IMR-90 (cell line): ENCODE measurements at regions not wholly inside any gene's neighbourhood (a gene's known extent, or its start where the extent isn't known, plus 50 kb on each side); places are given as distances from the start of the nearest gene placed in this dataset.

Source experiments
- ATAC-seq: fragments of 200-7000 bp; cut with Tn5 transposase; 2 replicates; pipeline ENCODE4 v1.9.1; 2020; ENCODE audit warnings: low read depth, mild to moderate bottlenecking, moderate library complexity
- BruUV-seq: library from RNA; stranded (reverse); fragments of 400-500 nt; replicated peaks from 2 replicates; lab custom pipeline; 2021; lab: Mats Ljungman, UMichigan
- CTCF ChIA-PET: fragments of 300-600 bp; formaldehyde crosslinking; extraction: SDS; loops from one replicate; lab custom pipeline; 2021; ENCODE audit warnings: antibody characterized with exemption; lab: Yijun Ruan, JAX
- POLR2A ChIA-PET: fragments of 300-600 bp; sonication (Branson Sonifier 250); formaldehyde crosslinking; loops from one replicate; lab custom pipeline; 2022; ENCODE audit warnings: antibody characterized with exemption; ENCODE audit not compliant: unreplicated experiment; lab: Charles Lee
- DNase-seq: peaks from one replicate; pipeline ENCODE4 v3.0.0; 2013
- H2AFZ ChIP-seq: replicated peaks from 2 replicates; pipeline ENCODE3; 2013; ENCODE audit warnings: low read length, mild to moderate bottlenecking; ENCODE audit not compliant: poor library complexity
- H2AK5ac ChIP-seq: 2 replicates; pipeline ENCODE4 v1.6.1; 2013; ENCODE audit warnings: low read depth, low read length, inconsistent platforms
- H2AK9ac ChIP-seq: replicated peaks from 2 replicates; pipeline ENCODE3; 2013; ENCODE audit warnings: mild to moderate bottlenecking, low read depth, low read length, moderate library complexity; ENCODE audit not compliant: poor library complexity
- H2BK120ac ChIP-seq: 2 replicates; pipeline ENCODE4 v1.6.1; 2013; ENCODE audit warnings: low read depth, low read length, inconsistent platforms
- H2BK15ac ChIP-seq: 3 replicates; pipeline ENCODE4 v1.6.1; 2013; ENCODE audit warnings: low read depth, low read length, inconsistent platforms
- H2BK20ac ChIP-seq: 2 replicates; pipeline ENCODE4 v1.6.1; 2013; ENCODE audit warnings: low read depth, mild to moderate bottlenecking, inconsistent platforms, low read length, moderate library complexity
- H2BK5ac ChIP-seq: 2 replicates; pipeline ENCODE4 v1.6.1; 2013; ENCODE audit warnings: mild to moderate bottlenecking, low read depth, low read length, inconsistent platforms; ENCODE audit not compliant: poor library complexity, severe bottlenecking
- H3K14ac ChIP-seq: replicated peaks from 2 replicates; pipeline ENCODE4 v1.6.1; 2013; ENCODE audit warnings: low read depth, low read length, inconsistent platforms
- H3K18ac ChIP-seq: 2 replicates; pipeline ENCODE4 v1.6.1; 2013; ENCODE audit warnings: low read depth, low read length, control low read depth
- H3K23ac ChIP-seq: 2 replicates; pipeline ENCODE4 v1.6.1; 2013; ENCODE audit warnings: low read depth, low read length, inconsistent platforms
- H3K27ac ChIP-seq: 2 replicates; pipeline ENCODE4 v1.5.1; 2013; ENCODE audit warnings: mild to moderate bottlenecking, control low read depth, low read length; ENCODE audit not compliant: insufficient read depth
- H3K27me3 ChIP-seq: 2 replicates; pipeline ENCODE4 v1.6.1; 2013; ENCODE audit warnings: low read length; ENCODE audit not compliant: control insufficient read depth, insufficient read depth
- H3K36me3 ChIP-seq: 2 replicates; pipeline ENCODE4 v1.6.1; 2013; ENCODE audit warnings: low read length, mixed read lengths; ENCODE audit not compliant: control insufficient read depth, insufficient read depth
- H3K4ac ChIP-seq: 2 replicates; pipeline ENCODE4 v1.6.1; 2013; ENCODE audit warnings: low read depth, low read length, inconsistent platforms
- H3K4me1 ChIP-seq: 2 replicates; pipeline ENCODE4 v1.6.1; 2013; ENCODE audit warnings: low read length, mixed read lengths; ENCODE audit not compliant: control insufficient read depth, insufficient read depth
- H3K4me2 ChIP-seq: 2 replicates; pipeline ENCODE4 v1.6.1; 2013; ENCODE audit warnings: low read depth, mild to moderate bottlenecking, control low read depth, low read length, moderate library complexity
- H3K4me3 ChIP-seq: 2 replicates; pipeline ENCODE4 v1.5.1; 2013; ENCODE audit warnings: low read depth, mild to moderate bottlenecking, control low read depth, low read length, moderate library complexity; ENCODE audit not compliant: insufficient read depth
- H3K56ac ChIP-seq: 2 replicates; pipeline ENCODE4 v1.6.1; 2013; ENCODE audit warnings: low read length, inconsistent platforms; ENCODE audit not compliant: insufficient read depth; ENCODE audit errors: extremely low read depth
- H3K79me1 ChIP-seq, 2 experiments: 2 replicates each; pipeline ENCODE4 v1.6.1; 2013; ENCODE audit warnings: low read length in 2 of 2, inconsistent platforms in 1 of 2, low read depth in 1 of 2
- H3K9ac ChIP-seq: 2 replicates; pipeline ENCODE4 v1.6.1; 2013; ENCODE audit warnings: low read depth, low read length, control low read depth
- H3K9me1 ChIP-seq: 2 replicates; pipeline ENCODE4 v1.6.1; 2013; ENCODE audit warnings: low read length, inconsistent platforms; ENCODE audit not compliant: insufficient read depth
- H3K9me3 ChIP-seq: 2 replicates; pipeline ENCODE4 v1.6.1; 2013; ENCODE audit warnings: low read length; ENCODE audit not compliant: control insufficient read depth, insufficient read depth
- H4K20me1 ChIP-seq: 2 replicates; pipeline ENCODE4 v1.6.1; 2013; ENCODE audit warnings: low read length, inconsistent platforms; ENCODE audit not compliant: insufficient read depth
- H4K5ac ChIP-seq: 2 replicates; pipeline ENCODE4 v1.6.1; 2013; ENCODE audit warnings: mild to moderate bottlenecking, low read depth, low read length, control low read depth
- H4K8ac ChIP-seq, 2 experiments: 2 replicates each; pipeline ENCODE4 v1.6.1; 2013; ENCODE audit warnings: low read depth in 2 of 2, low read length in 2 of 2, control low read depth in 1 of 2, inconsistent platforms in 1 of 2
- H4K91ac ChIP-seq: 2 replicates; pipeline ENCODE4 v1.6.1; 2013; ENCODE audit warnings: low read depth, low read length, inconsistent platforms; ENCODE audit not compliant: insufficient read depth
- BHLHE40 ChIP-seq: fragments of 150-350 bp; IDR thresholded peaks from 2 replicates; pipeline ENCODE4 v1.6.1; 2016; ENCODE audit warnings: mild to moderate bottlenecking, low read depth, low read length
- CEBPB ChIP-seq: IDR thresholded peaks from 2 replicates; pipeline ENCODE4 v1.6.1; 2012; ENCODE audit warnings: low read depth, low read length, improper control_type of control experiment
- CHD1 ChIP-seq: IDR thresholded peaks from 2 replicates; pipeline ENCODE4 v1.6.1; 2012; ENCODE audit warnings: low read depth, low read length, improper control_type of control experiment
- FOS ChIP-seq: fragments of 150-350 bp; IDR thresholded peaks from 2 replicates; pipeline ENCODE4 v1.6.1; 2016; ENCODE audit warnings: low read depth, low read length
- MAFK ChIP-seq: IDR thresholded peaks from 2 replicates; pipeline ENCODE4 v1.6.1; 2012; ENCODE audit warnings: low read depth, low read length, improper control_type of control experiment
- MAZ ChIP-seq: IDR thresholded peaks from 2 replicates; pipeline ENCODE4 v1.6.1; 2012; ENCODE audit warnings: low read depth, mild to moderate bottlenecking, low read length, improper control_type of control experiment, moderate library complexity, borderline replicate concordance
- MXI1 ChIP-seq: IDR thresholded peaks from 2 replicates; pipeline ENCODE4 v1.6.1; 2012; ENCODE audit warnings: low read depth, mild to moderate bottlenecking, low read length, moderate library complexity, borderline replicate concordance
- NFE2L2 ChIP-seq: fragments of 150-350 bp; IDR thresholded peaks from 2 replicates; pipeline ENCODE4 v1.6.1; 2016; ENCODE audit warnings: low read depth, mild to moderate bottlenecking, low read length
- POLR2A ChIP-seq: IDR thresholded peaks from 2 replicates; pipeline ENCODE4 v1.6.1; 2012; ENCODE audit warnings: mild to moderate bottlenecking, low read depth, low read length
- RAD21 ChIP-seq: IDR thresholded peaks from 2 replicates; pipeline ENCODE4 v1.6.1; 2012; ENCODE audit warnings: low read length, improper control_type of control experiment
- RCOR1 ChIP-seq: IDR thresholded peaks from 2 replicates; pipeline ENCODE4 v1.6.1; 2012; ENCODE audit warnings: mild to moderate bottlenecking, low read length, improper control_type of control experiment; ENCODE audit not compliant: insufficient replicate concordance
- RFX5 ChIP-seq: IDR thresholded peaks from 2 replicates; pipeline ENCODE4 v1.8.0; 2012; ENCODE audit warnings: low read depth, mild to moderate bottlenecking, low read length, moderate library complexity
- SMC3 ChIP-seq: fragments of 150-350 bp; IDR thresholded peaks from 2 replicates; pipeline ENCODE4 v1.6.1; 2016; ENCODE audit warnings: low read depth, mild to moderate bottlenecking, antibody characterized with exemption, low read length, moderate library complexity
- USF2 ChIP-seq: fragments of 150-350 bp; IDR thresholded peaks from 2 replicates; pipeline ENCODE4 v1.6.1; 2017; ENCODE audit warnings: mild to moderate bottlenecking, antibody characterized with exemption, low read length, low read depth
- WGBS, 2 experiments: methylation state at CpG; one replicate each; pipeline versions ENCODE4 v1.1.5 to v1.1.7; 2013; ENCODE audit warnings: missing lambda C conversion rate in 2 of 2; ENCODE audit not compliant: insufficient read length in 1 of 2; ENCODE audit errors: extremely low coverage in 2 of 2; 5-methylcytosine and 5-hydroxymethylcytosine counted together
- dilution Hi-C: fragments of 300-500 bp; cut with HindIII; formaldehyde crosslinking; loops from one replicate; pipeline ENCODE4 v1.14.3; 2018; ENCODE audit warnings: low sequenced_read_pairs; ENCODE audit not compliant: unreplicated experiment
- in situ Hi-C: fragments of 300-500 bp; cut with MboI; formaldehyde crosslinking; loops from 3 replicates; pipeline ENCODE4 v1.14.3; 2019; ENCODE audit warnings: low sequenced_read_pairs, inconsistent platforms, mixed read lengths
- intact Hi-C: fragments of 100-400 bp; cut with micrococcal nuclease; formaldehyde crosslinking; loops from 2 replicates; pipeline ENCODE4 v1.10.0; 2022
- TF ChIP-seq, protein P1 (sequence below): fragments of 150-350 bp; IDR thresholded peaks from 2 replicates; pipeline ENCODE4 v1.6.1; 2016; ENCODE audit warnings: low read depth, mild to moderate bottlenecking, low read length, moderate library complexity, borderline replicate concordance
- TF ChIP-seq, protein P2 (sequence below): conservative IDR thresholded peaks from 2 replicates; pipeline ENCODE4 v1.5.1; 2012; ENCODE audit warnings: mild to moderate bottlenecking, low read depth, low read length, improper control_type of control experiment

DNA sequence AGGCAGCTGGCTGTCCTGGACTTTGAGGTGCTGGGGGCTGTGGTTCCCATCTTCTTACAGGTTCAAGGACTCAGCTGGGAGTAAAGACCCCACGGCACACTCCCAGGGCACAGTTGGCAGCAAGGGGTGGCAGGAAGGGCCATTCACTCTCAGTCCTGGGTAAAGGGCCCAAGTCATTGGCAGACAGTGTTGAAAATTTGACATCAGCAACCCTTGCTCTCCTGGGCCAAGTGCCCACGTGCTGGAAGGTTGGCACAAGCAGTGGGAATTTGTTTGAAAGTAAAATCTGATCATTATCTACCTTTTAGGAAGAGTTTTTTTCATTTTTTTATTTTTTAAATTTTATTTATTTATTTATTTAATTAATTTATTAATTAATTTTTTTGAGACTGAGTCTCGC lies 241.6 kb upstream of the MKI67 start:
- Histone ChIP-seq H3K36me3 (no peaks in the 10 kb centered on the region), H3K9me1 (no peaks in the 10 kb centered on the region), H3K4me2 (no peak overlapping the region), H3K14ac (no peak overlapping the region), H2AFZ (no peak overlapping the region), H3K9me3 (peaks cover 38% of the 10 kb centered on the region), H3K9ac (no peak overlapping the region), H2BK5ac (no peak overlapping the region), H3K18ac (no peak overlapping the region), H4K5ac (no peak overlapping the region), H2BK20ac (no peak overlapping the region), H4K91ac (no peak overlapping the region), H2AK9ac (no peak overlapping the region), H3K23ac (no peak overlapping the region), H2BK15ac (no peak overlapping the region), H2AK5ac (no peak overlapping the region), H3K27ac (no peak overlapping the region), H4K8ac (no peak overlapping the region), H3K27me3 (no peaks in the 10 kb centered on the region), H4K20me1 (no peaks in the 10 kb centered on the region), H3K4ac (no peak overlapping the region), H3K4me1 (no peaks in the 10 kb centered on the region), H3K4me3 (no peak overlapping the region), H3K56ac (no peak overlapping the region), H3K79me1 (no peaks in the 10 kb centered on the region), H2BK120ac (no peak overlapping the region)
- TF ChIP-seq MXI1, result no peak
- TF ChIP-seq, protein P1, sequence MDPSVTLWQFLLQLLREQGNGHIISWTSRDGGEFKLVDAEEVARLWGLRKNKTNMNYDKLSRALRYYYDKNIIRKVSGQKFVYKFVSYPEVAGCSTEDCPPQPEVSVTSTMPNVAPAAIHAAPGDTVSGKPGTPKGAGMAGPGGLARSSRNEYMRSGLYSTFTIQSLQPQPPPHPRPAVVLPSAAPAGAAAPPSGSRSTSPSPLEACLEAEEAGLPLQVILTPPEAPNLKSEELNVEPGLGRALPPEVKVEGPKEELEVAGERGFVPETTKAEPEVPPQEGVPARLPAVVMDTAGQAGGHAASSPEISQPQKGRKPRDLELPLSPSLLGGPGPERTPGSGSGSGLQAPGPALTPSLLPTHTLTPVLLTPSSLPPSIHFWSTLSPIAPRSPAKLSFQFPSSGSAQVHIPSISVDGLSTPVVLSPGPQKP, result no peak
- TF ChIP-seq RFX5, result no peak
- TF ChIP-seq USF2, result no peak
- TF ChIP-seq, protein P2, sequence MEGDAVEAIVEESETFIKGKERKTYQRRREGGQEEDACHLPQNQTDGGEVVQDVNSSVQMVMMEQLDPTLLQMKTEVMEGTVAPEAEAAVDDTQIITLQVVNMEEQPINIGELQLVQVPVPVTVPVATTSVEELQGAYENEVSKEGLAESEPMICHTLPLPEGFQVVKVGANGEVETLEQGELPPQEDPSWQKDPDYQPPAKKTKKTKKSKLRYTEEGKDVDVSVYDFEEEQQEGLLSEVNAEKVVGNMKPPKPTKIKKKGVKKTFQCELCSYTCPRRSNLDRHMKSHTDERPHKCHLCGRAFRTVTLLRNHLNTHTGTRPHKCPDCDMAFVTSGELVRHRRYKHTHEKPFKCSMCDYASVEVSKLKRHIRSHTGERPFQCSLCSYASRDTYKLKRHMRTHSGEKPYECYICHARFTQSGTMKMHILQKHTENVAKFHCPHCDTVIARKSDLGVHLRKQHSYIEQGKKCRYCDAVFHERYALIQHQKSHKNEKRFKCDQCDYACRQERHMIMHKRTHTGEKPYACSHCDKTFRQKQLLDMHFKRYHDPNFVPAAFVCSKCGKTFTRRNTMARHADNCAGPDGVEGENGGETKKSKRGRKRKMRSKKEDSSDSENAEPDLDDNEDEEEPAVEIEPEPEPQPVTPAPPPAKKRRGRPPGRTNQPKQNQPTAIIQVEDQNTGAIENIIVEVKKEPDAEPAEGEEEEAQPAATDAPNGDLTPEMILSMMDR, result no peak
- TF ChIP-seq NFE2L2, result no peak
- TF ChIP-seq RCOR1, result no peak
- no peak for TF ChIP-seq SMC3
- TF ChIP-seq FOS, result no peak
- TF ChIP-seq RAD21, result no peak
- no peak for TF ChIP-seq POLR2A
- TF ChIP-seq CEBPB, result no peak
- no peak for TF ChIP-seq MAFK
- TF ChIP-seq BHLHE40, result no peak
- no peak for TF ChIP-seq MAZ
- no peak for TF ChIP-seq CHD1
- ATAC-seq (no peak), DNase-seq (no peak)
- POLR2A ChIA-PET, result no interaction called here
- dilution Hi-C loops, result no loop called here
- 33% methylated on average over 1 of the region's 3 CpGs; no CpG with 5 or more reads in 1 of the 2 experiments for WGBS, 2 experiments
- in situ Hi-C loops, result no loop called here
- CTCF ChIA-PET, result no interaction called here
- no TSS peak for BruUV-seq
- intact Hi-C loops, result no loop called here
